OCI-LY3 (cell line): ENCODE measurements at regions not wholly inside any gene's neighbourhood (a gene's known extent, or its start where the extent isn't known, plus 50 kb on each side); places are given as distances from the start of the nearest gene placed in this dataset.

Experiments
- H2AFZ ChIP-seq: fragments of 200-600, 300-600 bp; shearing (Covaris generic); 2 replicates; pipeline ENCODE4 v1.6.0; 2014; ENCODE audit warnings: antibody characterized with exemption, low read depth, low read length
- H3K27ac ChIP-seq: fragments of 200-600, 300-600 bp; sonication (generic); 2 replicates; pipeline ENCODE4 v1.5.1; 2014; ENCODE audit warnings: mild to moderate bottlenecking, low read length, moderate library complexity, mixed read lengths
- H3K27me3 ChIP-seq: fragments of 200-600, 300-600 bp; sonication (generic); 2 replicates; pipeline ENCODE4 v1.6.1; 2014; ENCODE audit warnings: low read depth, low read length, mixed read lengths
- H3K36me3 ChIP-seq: fragments of 200-600, 300-600 bp; sonication (generic); replicated peaks from 2 replicates; pipeline ENCODE3; 2014; ENCODE audit warnings: low read depth, low read length, mixed read lengths
- H3K4me1 ChIP-seq: fragments of 300-600, 200-600 bp; sonication (generic); 2 replicates; pipeline ENCODE4 v1.6.1; 2014; ENCODE audit warnings: low read length, mixed read lengths
- H3K4me2 ChIP-seq: fragments of 200-600, 300-600 bp; sonication (generic); 2 replicates; pipeline ENCODE4 v1.6.1; 2014; ENCODE audit warnings: low read length, mixed read lengths
- H3K4me3 ChIP-seq: fragments of 300-600, 200-600 bp; sonication (generic); 2 replicates; pipeline ENCODE4 v1.5.1; 2014; ENCODE audit warnings: antibody characterized with exemption, mild to moderate bottlenecking, low read length, moderate library complexity
- H3K79me2 ChIP-seq: fragments of 300-600, 200-600 bp; shearing (Covaris generic); 2 replicates; pipeline ENCODE4 v1.6.1; 2014; ENCODE audit warnings: mild to moderate bottlenecking, low read length, mixed read lengths
- H3K9ac ChIP-seq: fragments of 300-600, 200-600 bp; shearing (Covaris generic); 2 replicates; pipeline ENCODE4 v1.6.0; 2014; ENCODE audit warnings: mild to moderate bottlenecking, low read length, moderate library complexity
- H3K9me3 ChIP-seq: fragments of 200-600, 300-600 bp; shearing (Covaris generic); 2 replicates; pipeline ENCODE4 v1.6.1; 2014; ENCODE audit warnings: low read length, mixed read lengths; ENCODE audit not compliant: insufficient read depth
- H4K20me1 ChIP-seq: fragments of 200-600, 300-600 bp; sonication (generic); 2 replicates; pipeline ENCODE4 v1.6.1; 2016; ENCODE audit warnings: low read length, mixed read lengths; ENCODE audit not compliant: insufficient read depth
- EZH2phosphoT487 ChIP-seq: fragments of 200-600 bp; shearing (Covaris generic); IDR thresholded peaks from 2 replicates; pipeline ENCODE4 v1.6.1; 2018; ENCODE audit warnings: antibody characterized with exemption, mixed run types, low read depth
- TF ChIP-seq, protein P1 (sequence below): fragments of 200-600, 300-600 bp; sonication (generic); IDR thresholded peaks from 2 replicates; pipeline ENCODE4 v1.5.1; 2014; ENCODE audit warnings: antibody characterized with exemption, low read length, low read depth

DNA sequence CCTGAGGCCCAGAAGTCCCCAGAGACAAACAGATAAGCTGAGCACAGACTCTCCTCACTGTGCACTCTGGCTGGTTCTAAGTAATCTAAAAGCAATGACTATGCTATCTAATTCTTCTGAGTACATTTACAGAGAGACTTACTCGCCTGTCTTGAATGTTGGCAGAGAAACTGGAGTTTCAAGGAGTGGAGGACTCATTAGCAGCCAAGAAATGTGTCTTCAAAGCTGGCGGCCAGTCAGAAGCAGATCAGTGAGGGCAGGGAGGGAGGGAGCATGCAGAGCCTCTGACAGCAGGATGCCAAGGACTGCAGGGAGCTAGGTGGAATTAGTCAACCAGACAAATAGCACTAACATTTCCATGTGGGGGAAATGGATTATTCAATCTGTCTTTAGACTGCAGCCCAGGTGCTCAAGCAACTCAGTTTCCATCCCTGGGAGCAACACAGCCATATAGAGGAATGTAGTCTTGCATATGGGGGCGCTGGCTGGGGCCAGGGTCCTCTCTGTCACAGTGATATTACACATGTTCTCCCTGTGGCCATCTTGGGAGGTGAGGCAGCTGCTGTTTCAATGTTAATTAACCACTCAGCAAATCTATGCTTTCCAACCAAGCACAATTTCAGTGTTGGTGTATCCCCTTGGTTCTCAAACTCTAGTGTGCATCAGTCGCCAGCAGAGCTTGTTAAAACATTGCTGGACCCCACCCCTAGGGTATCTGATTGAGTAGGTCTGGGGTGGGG lies 97.9 kb downstream of the CCNA1 start:
- Histone ChIP-seq H3K4me1 (no peaks in the 10 kb centered on the region), H3K27ac (no peak overlapping the region), H2AFZ (no peak overlapping the region), H3K4me3 (no peak overlapping the region), H3K79me2 (no peaks in the 10 kb centered on the region), H3K36me3 (no peaks in the 10 kb centered on the region), H4K20me1 (no peaks in the 10 kb centered on the region), H3K9me3 (no peaks in the 10 kb centered on the region), H3K9ac (no peak overlapping the region), H3K4me2 (no peak overlapping the region), H3K27me3 (no peaks in the 10 kb centered on the region)
- no peak for TF ChIP-seq EZH2phosphoT487
- TF ChIP-seq, protein P1, sequence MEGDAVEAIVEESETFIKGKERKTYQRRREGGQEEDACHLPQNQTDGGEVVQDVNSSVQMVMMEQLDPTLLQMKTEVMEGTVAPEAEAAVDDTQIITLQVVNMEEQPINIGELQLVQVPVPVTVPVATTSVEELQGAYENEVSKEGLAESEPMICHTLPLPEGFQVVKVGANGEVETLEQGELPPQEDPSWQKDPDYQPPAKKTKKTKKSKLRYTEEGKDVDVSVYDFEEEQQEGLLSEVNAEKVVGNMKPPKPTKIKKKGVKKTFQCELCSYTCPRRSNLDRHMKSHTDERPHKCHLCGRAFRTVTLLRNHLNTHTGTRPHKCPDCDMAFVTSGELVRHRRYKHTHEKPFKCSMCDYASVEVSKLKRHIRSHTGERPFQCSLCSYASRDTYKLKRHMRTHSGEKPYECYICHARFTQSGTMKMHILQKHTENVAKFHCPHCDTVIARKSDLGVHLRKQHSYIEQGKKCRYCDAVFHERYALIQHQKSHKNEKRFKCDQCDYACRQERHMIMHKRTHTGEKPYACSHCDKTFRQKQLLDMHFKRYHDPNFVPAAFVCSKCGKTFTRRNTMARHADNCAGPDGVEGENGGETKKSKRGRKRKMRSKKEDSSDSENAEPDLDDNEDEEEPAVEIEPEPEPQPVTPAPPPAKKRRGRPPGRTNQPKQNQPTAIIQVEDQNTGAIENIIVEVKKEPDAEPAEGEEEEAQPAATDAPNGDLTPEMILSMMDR, result no peak

DNA sequence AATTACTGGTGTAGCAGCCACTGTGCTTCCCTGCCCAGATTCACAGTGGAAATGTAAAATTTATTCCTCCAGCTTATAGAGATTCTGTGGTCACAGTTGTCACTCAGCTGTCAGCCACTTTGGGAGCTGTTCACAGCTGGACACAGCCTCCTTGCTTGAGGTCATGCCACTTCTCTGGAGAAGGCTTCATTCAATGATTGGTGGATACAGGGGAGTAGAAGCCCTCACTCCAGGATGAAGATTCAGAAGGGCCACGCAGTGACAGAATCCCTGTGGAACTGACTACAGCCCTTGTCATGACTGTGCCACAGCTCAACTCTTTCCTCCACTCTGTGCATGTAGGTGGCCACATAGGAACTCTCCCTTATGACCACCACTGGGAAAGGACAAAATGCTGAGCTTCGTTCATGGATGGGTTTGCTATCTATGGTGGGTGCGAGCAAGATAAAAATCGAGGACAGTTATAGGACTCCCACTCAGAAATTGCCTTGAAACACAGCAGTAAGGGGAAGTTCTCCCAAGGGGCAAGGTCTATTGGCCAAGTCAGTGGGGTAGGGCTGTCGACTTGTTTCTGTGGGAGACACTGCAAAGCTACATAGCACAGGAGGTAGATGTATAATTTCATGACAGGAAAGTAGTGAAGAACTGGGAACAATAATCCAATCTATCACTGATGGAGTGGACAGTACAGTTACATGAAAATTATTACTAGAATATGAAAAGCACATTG lies 98.7 kb downstream of the CCNA1 start:
- Histone ChIP-seq H4K20me1 (no peaks in the 10 kb centered on the region), H3K27me3 (no peaks in the 10 kb centered on the region), H3K9me3 (no peaks in the 10 kb centered on the region), H3K4me1 (no peaks in the 10 kb centered on the region), H3K9ac (no peak overlapping the region), H3K79me2 (no peaks in the 10 kb centered on the region), H3K4me2 (no peak overlapping the region), H2AFZ (no peak overlapping the region), H3K4me3 (no peak overlapping the region), H3K36me3 (no peaks in the 10 kb centered on the region), H3K27ac (no peak overlapping the region)
- TF ChIP-seq EZH2phosphoT487, result no peak
- TF ChIP-seq, protein P1, result no peak

DNA sequence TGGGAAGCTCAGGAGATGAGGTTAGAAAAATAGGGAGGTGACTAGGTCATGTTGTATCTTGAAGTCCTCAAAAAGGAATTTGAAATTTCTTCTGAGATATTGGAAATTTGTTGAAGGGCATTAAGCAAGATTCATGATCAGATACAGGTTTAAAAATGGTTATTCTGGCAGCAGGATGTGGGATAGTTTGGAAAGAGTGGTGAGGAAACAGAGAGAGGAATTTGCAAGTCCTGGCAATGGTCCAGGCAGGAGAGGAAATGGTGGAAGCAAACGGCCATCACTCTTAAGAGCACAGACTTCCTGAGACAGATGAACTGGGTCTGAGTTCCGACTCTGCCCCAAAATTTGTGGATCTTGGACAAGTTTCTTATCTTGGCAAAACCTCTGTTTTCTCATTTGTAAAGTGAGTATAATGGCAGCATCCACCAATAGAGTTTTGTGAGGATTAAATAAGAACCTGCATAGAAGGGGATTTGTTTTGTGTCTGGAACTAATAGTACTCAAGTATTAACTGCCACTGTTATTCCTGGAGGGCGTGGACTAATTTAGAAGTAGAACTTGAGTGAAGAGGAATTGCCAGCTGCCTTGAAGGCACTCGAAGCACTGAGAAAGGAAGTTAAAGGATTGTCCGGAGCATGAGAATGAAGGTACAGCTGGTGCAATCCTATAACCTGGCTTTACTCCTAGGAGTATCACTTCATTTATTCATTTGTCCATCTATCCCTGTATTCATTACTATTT lies 99.6 kb downstream of the CCNA1 start:
- Histone ChIP-seq H3K9ac (no peak overlapping the region), H3K4me3 (no peak overlapping the region), H3K9me3 (no peaks in the 10 kb centered on the region), H3K27ac (no peak overlapping the region), H3K36me3 (no peaks in the 10 kb centered on the region), H3K4me1 (no peaks in the 10 kb centered on the region), H2AFZ (no peak overlapping the region), H3K27me3 (no peaks in the 10 kb centered on the region), H4K20me1 (no peaks in the 10 kb centered on the region), H3K4me2 (no peak overlapping the region), H3K79me2 (no peaks in the 10 kb centered on the region)
- TF ChIP-seq, protein P1, result no peak
- no peak for TF ChIP-seq EZH2phosphoT487

DNA sequence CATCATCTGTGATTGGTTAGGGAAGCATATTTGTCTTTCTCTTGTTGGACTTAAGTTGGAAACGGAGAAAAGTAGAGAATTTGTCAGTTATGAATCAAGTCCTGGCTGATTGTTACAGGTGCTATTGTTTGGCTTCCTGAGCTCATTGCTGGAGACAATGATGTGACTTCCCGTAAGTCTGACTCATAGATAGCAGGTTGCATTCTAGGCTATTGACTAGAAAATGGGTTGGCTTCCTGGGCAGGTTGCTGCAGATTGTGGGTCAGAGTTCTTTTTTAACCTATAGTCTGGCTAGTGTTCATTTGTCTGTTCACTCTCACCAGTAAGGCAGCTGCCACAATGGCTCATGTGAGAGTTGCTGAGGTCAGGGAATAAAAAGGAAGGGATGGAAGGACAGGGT lies 101.5 kb downstream of the CCNA1 start:
- Histone ChIP-seq H2AFZ (no peak overlapping the region), H3K79me2 (no peaks in the 10 kb centered on the region), H3K4me3 (no peak overlapping the region), H3K9me3 (no peaks in the 10 kb centered on the region), H3K27me3 (no peaks in the 10 kb centered on the region), H4K20me1 (no peaks in the 10 kb centered on the region), H3K4me1 (no peaks in the 10 kb centered on the region), H3K27ac (no peak overlapping the region), H3K36me3 (no peaks in the 10 kb centered on the region), H3K4me2 (no peak overlapping the region), H3K9ac (no peak overlapping the region)
- TF ChIP-seq, protein P1, result no peak
- TF ChIP-seq EZH2phosphoT487, result no peak
